Left lung (tissue), 4 donors: ENCODE measurements at regions not wholly inside any gene's neighbourhood (a gene's known extent, or its start where the extent isn't known, plus 50 kb on each side); places are given as distances from the start of the nearest gene placed in this dataset.

Experiments used
- ATAC-seq: fragments of 200-7000 bp; cut with Tn5 transposase; one replicate; pipeline ENCODE4 v1.9.1; 2020; ENCODE audit warnings: moderate library complexity
- DNase-seq, 4 donors: peaks; one replicate each; pipeline ENCODE4 v3.0.0-alpha.2; 2013 to 2020
- H3K27ac ChIP-seq, 2 donors: fragments of 200-600 bp; sonication (generic) in 1 of 2; one replicate each; pipeline versions ENCODE4 v1.5.0 to v1.8.0; 2020 to 2021
- H3K27me3 ChIP-seq, 2 donors: fragments of 200-600 bp; sonication (generic) in 1 of 2; one replicate each; pipeline versions ENCODE4 v1.5.0 to v1.8.0; 2020 to 2021
- H3K36me3 ChIP-seq, 2 donors: fragments of 200-600 bp; sonication (generic) in 1 of 2; one replicate each; pipeline versions ENCODE4 v1.5.0 to v1.8.0; 2020 to 2021
- H3K4me1 ChIP-seq, 2 donors: fragments of 200-600 bp; one replicate each; pipeline ENCODE4 v1.8.0; 2021
- H3K4me3 ChIP-seq, 2 donors: fragments of 200-600 bp; sonication (generic) in 1 of 2; one replicate each; pipeline versions ENCODE4 v1.5.0 to v1.8.0; 2020 to 2021; ENCODE audit warnings: mild to moderate bottlenecking in 1 of 2
- H3K9me3 ChIP-seq, 2 donors: fragments of 200-600 bp; sonication (generic) in 1 of 2; one replicate each; pipeline versions ENCODE4 v1.5.0 to v1.8.0; 2020 to 2021
- intact Hi-C, 2 donors: fragments of 100-400 bp; cut with DNase I; formaldehyde crosslinking; loops; one replicate each; pipeline versions ENCODE4 v1.11.2 to v1.14.2; 2022
- TF ChIP-seq, protein P1 (sequence below), 2 donors: fragments of 200-600 bp; sonication (generic) in 1 of 2; IDR thresholded peaks; one replicate each; pipeline versions ENCODE4 v1.5.0 to v1.8.0; 2021; ENCODE audit warnings: antibody characterized with exemption in 2 of 2
- donor health status: DM: no; HTN: yes; CAD: no.
- donor health status: DM: no; HTN: no; CAD: no.

GRCh38 chr1:50292276-50292675, 131.0 kb downstream of the DMRTA2 start:
- ATAC-seq (no peak), DNase-seq (no peak)
- Histone ChIP-seq H3K9me3 (no peaks in the 10 kb centered on the region), H3K27me3 (peaks cover 0 to 14% of the 10 kb centered on the region in 2 donors), H3K4me1 (no peaks in the 10 kb centered on the region), H3K27ac (no peak overlapping the region), H3K4me3 (no peak overlapping the region), H3K36me3 (no peaks in the 10 kb centered on the region)
- TF ChIP-seq, protein P1, sequence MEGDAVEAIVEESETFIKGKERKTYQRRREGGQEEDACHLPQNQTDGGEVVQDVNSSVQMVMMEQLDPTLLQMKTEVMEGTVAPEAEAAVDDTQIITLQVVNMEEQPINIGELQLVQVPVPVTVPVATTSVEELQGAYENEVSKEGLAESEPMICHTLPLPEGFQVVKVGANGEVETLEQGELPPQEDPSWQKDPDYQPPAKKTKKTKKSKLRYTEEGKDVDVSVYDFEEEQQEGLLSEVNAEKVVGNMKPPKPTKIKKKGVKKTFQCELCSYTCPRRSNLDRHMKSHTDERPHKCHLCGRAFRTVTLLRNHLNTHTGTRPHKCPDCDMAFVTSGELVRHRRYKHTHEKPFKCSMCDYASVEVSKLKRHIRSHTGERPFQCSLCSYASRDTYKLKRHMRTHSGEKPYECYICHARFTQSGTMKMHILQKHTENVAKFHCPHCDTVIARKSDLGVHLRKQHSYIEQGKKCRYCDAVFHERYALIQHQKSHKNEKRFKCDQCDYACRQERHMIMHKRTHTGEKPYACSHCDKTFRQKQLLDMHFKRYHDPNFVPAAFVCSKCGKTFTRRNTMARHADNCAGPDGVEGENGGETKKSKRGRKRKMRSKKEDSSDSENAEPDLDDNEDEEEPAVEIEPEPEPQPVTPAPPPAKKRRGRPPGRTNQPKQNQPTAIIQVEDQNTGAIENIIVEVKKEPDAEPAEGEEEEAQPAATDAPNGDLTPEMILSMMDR (IDR thresholded peaks at IDR 0.05) = no peak
- intact Hi-C loops = no loop called here

- TF ChIP-seq, protein P1 (IDR thresholded peaks at IDR 0.05) = no peak
- ATAC-seq = no peak
- no peaks in the 10 kb centered on the region for H3K36me3 ChIP-seq
Measured at GRCh38 chr1:50289495-50289894, 133.7 kb downstream of the DMRTA2 start.

GRCh38 chr1:50285994-50286393, 137.2 kb downstream of the DMRTA2 start:
- Histone ChIP-seq H3K27me3 (peaks cover 0 to 13% of the 10 kb centered on the region in 2 donors), H3K36me3 (no peaks in the 10 kb centered on the region), H3K9me3 (no peaks in the 10 kb centered on the region), H3K4me1 (no peaks in the 10 kb centered on the region), H3K27ac (no peak overlapping the region), H3K4me3 (no peak overlapping the region)
- ATAC-seq (no peak), DNase-seq (no peak)
- intact Hi-C loops = no loop called here
- TF ChIP-seq, protein P1 (IDR thresholded peaks at IDR 0.05) = no peak

More at GRCh38 chr1:50289495-50289894, 133.7 kb downstream of the DMRTA2 start:
- intact Hi-C loops = no loop called here
- Histone ChIP-seq H3K9me3 (no peaks in the 10 kb centered on the region), H3K4me1 (no peaks in the 10 kb centered on the region), H3K4me3 (no peak overlapping the region), H3K27ac (no peak overlapping the region), H3K27me3 (peaks cover 0 to 14% of the 10 kb centered on the region in 2 donors)
- DNase-seq = no peak

DNA sequence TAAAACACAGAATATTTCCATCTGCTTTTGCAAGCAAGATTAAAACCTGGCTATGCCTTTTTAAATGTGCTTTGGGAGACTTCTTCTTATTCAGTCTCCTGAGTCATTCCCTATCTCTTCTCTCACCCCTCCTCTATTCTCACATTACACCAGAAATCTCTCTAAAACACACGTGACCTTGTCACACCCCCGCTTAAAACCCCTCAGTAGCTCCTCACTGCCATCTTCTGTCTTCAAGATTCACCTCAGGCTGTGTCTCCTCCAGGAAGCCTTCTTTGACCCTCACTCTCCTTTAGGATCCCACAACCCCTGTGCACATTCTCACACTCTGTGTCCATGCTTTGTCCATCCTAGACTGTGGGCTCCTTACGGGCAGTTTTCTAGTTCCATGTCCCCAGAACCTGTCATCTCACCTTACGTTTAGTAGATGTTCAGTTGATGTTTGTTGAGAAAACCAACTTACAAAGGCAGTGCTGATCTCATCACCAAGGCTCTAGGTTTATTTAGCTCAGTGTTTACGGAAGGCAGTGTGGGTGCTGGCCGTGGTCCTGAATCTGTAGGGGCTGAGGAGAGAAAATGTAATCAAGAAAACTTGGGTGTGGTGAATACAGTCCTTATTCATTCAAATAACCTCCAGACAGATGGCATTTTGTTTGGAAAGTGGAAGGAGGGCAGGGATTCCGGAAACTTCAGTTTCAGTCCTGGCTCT, 143.5 kb downstream of the DMRTA2 start:
- Histone ChIP-seq H3K4me1 (no peaks in the 10 kb centered on the region), H3K9me3 (no peaks in the 10 kb centered on the region), H3K27me3 (peaks cover 0 to 59% of the 10 kb centered on the region in 2 donors), H3K4me3 (no peak overlapping the region), H3K27ac (no peak overlapping the region), H3K36me3 (no peaks in the 10 kb centered on the region)
- TF ChIP-seq, protein P1 (IDR thresholded peaks at IDR 0.05) = no peak
- intact Hi-C loops = no loop called here
- ATAC-seq (peak; percentile 50), DNase-seq (peak in 2 of 4 donors; percentile 14 to 41)

DNA sequence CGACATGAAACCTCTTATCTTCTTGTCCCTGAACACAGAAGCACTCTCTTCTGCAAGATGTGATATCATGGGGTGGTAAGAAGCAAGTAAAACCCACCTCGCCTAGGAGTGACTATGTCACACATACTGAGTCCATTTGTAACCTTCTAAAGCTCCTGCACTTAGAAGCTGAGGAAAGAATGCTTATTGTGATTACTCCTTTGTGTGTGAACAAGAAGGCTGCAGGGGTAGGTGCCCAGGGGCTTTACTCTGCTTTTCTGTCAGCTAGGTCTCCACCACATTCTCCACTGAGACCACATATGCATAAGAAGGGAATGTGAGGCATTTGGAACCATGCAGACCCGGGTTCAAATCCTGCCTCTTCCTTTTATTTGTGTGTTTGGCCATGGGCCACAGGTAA, 144.3 kb downstream of the DMRTA2 start:
- Histone ChIP-seq H3K4me1 (no peaks in the 10 kb centered on the region), H3K9me3 (no peaks in the 10 kb centered on the region), H3K36me3 (no peaks in the 10 kb centered on the region), H3K27ac (no peak overlapping the region), H3K4me3 (no peak overlapping the region), H3K27me3 (peaks cover 0 to 59% of the 10 kb centered on the region in 2 donors)
- intact Hi-C loops = no loop called here
- DNase-seq = no peak
- no peak for ATAC-seq
- TF ChIP-seq, protein P1 (IDR thresholded peaks at IDR 0.05) = no peak
